ENCODE measurements at regions not wholly inside any gene's neighbourhood (a gene's known extent, or its start where the extent isn't known, plus 50 kb on each side); places are given as distances from the start of the nearest gene placed in this dataset.

DNA sequence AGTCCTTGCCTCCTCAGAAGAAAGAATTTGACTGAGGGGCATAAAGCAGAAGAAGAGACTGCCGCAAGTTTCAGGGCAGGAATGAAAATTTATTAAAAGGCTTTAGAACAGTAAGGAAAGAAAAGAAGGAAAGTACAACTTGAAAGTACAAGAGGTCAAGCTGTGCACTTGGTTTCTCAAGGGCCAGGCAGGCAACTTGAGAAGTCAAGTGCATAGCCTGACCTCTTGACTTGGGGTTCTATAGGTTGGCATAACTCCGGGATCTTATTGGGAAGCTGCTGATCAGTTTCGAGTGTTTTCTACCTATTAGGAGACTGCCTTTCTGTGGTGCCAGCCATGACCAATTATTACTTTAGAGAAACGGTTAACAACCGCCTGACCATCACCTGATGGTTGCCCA, 237.0 kb upstream of the RGS17 start:
- TF ChIP-seq POLR2A (IDR thresholded peaks at IDR 0.05) (no peak), POLR2AphosphoS5 (IDR thresholded peaks at IDR 0.05) (no peak)
- TF ChIP-seq, protein P1, sequence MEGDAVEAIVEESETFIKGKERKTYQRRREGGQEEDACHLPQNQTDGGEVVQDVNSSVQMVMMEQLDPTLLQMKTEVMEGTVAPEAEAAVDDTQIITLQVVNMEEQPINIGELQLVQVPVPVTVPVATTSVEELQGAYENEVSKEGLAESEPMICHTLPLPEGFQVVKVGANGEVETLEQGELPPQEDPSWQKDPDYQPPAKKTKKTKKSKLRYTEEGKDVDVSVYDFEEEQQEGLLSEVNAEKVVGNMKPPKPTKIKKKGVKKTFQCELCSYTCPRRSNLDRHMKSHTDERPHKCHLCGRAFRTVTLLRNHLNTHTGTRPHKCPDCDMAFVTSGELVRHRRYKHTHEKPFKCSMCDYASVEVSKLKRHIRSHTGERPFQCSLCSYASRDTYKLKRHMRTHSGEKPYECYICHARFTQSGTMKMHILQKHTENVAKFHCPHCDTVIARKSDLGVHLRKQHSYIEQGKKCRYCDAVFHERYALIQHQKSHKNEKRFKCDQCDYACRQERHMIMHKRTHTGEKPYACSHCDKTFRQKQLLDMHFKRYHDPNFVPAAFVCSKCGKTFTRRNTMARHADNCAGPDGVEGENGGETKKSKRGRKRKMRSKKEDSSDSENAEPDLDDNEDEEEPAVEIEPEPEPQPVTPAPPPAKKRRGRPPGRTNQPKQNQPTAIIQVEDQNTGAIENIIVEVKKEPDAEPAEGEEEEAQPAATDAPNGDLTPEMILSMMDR (IDR thresholded peaks at IDR 0.05) = no peak

All from breast epithelium (tissue), 3 donors.